Gastroesophageal sphincter (tissue), 3 donors: ENCODE measurements at regions not wholly inside any gene's neighbourhood (a gene's known extent, or its start where the extent isn't known, plus 50 kb on each side); places are given as distances from the start of the nearest gene placed in this dataset.

Source experiments
- CTCF ChIP-seq, 4 experiments: fragments of 200-600 bp in 2 of 4; fragments of 450-650 bp in 2 of 4; sonication (generic) in 1 of 4; IDR thresholded peaks; one replicate each; pipeline ENCODE4 v1.5.1; 2017 to 2019; ENCODE audit warnings: antibody characterized with exemption in 4 of 4, mild to moderate bottlenecking in 2 of 4, moderate library complexity in 2 of 4
- POLR2A ChIP-seq, 2 donors: fragments of 450-650 bp; IDR thresholded peaks; one replicate each; pipeline ENCODE4 v1.6.1; 2017; ENCODE audit warnings: antibody characterized with exemption in 2 of 2, mild to moderate bottlenecking in 2 of 2, moderate library complexity in 1 of 2
- POLR2AphosphoS5 ChIP-seq: sonication (generic); formaldehyde crosslinking; IDR thresholded peaks from one replicate; pipeline ENCODE4 v1.6.1; 2017; ENCODE audit warnings: antibody characterized with exemption

GRCh38 chr20:6714279-6714711 is 53.2 kb upstream of the BMP2 start:
- no peak for TF ChIP-seq CTCF (IDR thresholded peaks at IDR 0.05)
- no peak for TF ChIP-seq POLR2A (IDR thresholded peaks at IDR 0.05)
- no peak for TF ChIP-seq POLR2AphosphoS5
